NT2/D1 (cell line): ENCODE measurements at regions not wholly inside any gene's neighbourhood (a gene's known extent, or its start where the extent isn't known, plus 50 kb on each side); places are given as distances from the start of the nearest gene placed in this dataset.

Source experiments
- YY1 ChIP-seq: IDR thresholded peaks from 2 replicates; pipeline ENCODE4 v1.6.1; 2011; ENCODE audit not compliant: insufficient read length, insufficient read depth
- ZNF274 ChIP-seq: IDR thresholded peaks from 2 replicates; pipeline ENCODE4 v1.6.1; 2011; ENCODE audit warnings: mild to moderate bottlenecking, low read depth, low read length

- no peak for TF ChIP-seq ZNF274
- TF ChIP-seq YY1, result no peak
Measured at GRCh38 chr1:208597571-208597970, 353.4 kb upstream of the PLXNA2 start.
